A549 (cell line): ENCODE measurements at regions not wholly inside any gene's neighbourhood (a gene's known extent, or its start where the extent isn't known, plus 50 kb on each side); places are given as distances from the start of the nearest gene placed in this dataset.

Source experiments
- CTCF ChIP-seq: fragments of >200 bp; sonication (Bioruptor Twin); formaldehyde crosslinking; IDR thresholded peaks from 3 replicates; pipeline ENCODE4 v1.5.1; 2016
- EP300 ChIP-seq, 2 experiments: fragments of >200 bp; sonication (Bioruptor Twin); formaldehyde crosslinking; IDR thresholded peaks; 2 replicates in 1 of 2; 3 replicates in 1 of 2; pipeline ENCODE4 v1.6.1; 2016 to 2017
- HMGXB4 ChIP-seq: fragments of 250-450 bp; sonication (Bioruptor Pico); IDR thresholded peaks from 2 replicates; pipeline ENCODE4 v1.5.0; 2021; ENCODE audit warnings: mild to moderate bottlenecking, moderate library complexity, borderline replicate concordance
- JUN ChIP-seq, 2 experiments: fragments of >200 bp; sonication (Bioruptor Twin); formaldehyde crosslinking; IDR thresholded peaks; 2 replicates in 1 of 2; 3 replicates in 1 of 2; pipeline ENCODE4 v1.6.1; 2016 to 2017
- KDM1A ChIP-seq: fragments of 200-600 bp; sonication (generic); IDR thresholded peaks from 2 replicates; pipeline ENCODE4 v1.6.1; 2016; ENCODE audit warnings: low read depth, mild to moderate bottlenecking
- MAX ChIP-seq: IDR thresholded peaks from 2 replicates; pipeline ENCODE4 v1.6.1; 2012
- MAZ ChIP-seq: fragments of 150-350 bp; IDR thresholded peaks from 2 replicates; pipeline ENCODE4 v1.6.1; 2014; ENCODE audit warnings: antibody characterized with exemption, low read depth, low read length, borderline replicate concordance
- PBX3 ChIP-seq: IDR thresholded peaks from 2 replicates; pipeline ENCODE4 v1.6.1; 2012
- POLR2A ChIP-seq: IDR thresholded peaks from 2 replicates; pipeline ENCODE4 v1.6.1; 2012; ENCODE audit warnings: mild to moderate bottlenecking, low read length
- POLR2AphosphoS2 ChIP-seq: conservative IDR thresholded peaks from 2 replicates; pipeline ENCODE4 v1.6.1; 2012; ENCODE audit warnings: low read length, improper control_type of control experiment, inconsistent platforms
- RAD21 ChIP-seq, 2 experiments: fragments of >200 bp in 1 of 2; sonication (Bioruptor Twin) in 1 of 2; formaldehyde crosslinking in 1 of 2; IDR thresholded peaks in 1 of 2; conservative IDR thresholded peaks in 1 of 2; 2 replicates in 1 of 2; 3 replicates in 1 of 2; pipeline ENCODE4 v1.6.1; 2012 to 2018; ENCODE audit warnings: inconsistent platforms in 1 of 2
- RFX5 ChIP-seq: fragments of 450-650 bp; IDR thresholded peaks from 2 replicates; pipeline ENCODE4 v1.7.1; 2014; ENCODE audit warnings: antibody characterized with exemption, mild to moderate bottlenecking, moderate library complexity

GRCh38 chr3:191138937-191139336, 60.1 kb upstream of the OSTN start:
- TF ChIP-seq HMGXB4 (no peak), MAZ (no peak), CTCF (no peak), KDM1A (no peak), JUN (IDR thresholded peaks at IDR 0.05) (no peak), RAD21 (conservative IDR thresholded peaks at IDR 0.05 in 1 of 2, IDR thresholded peaks at IDR 0.05 in 1 of 2) (no peak), EP300 (IDR thresholded peaks at IDR 0.05) (no peak), POLR2A (no peak), POLR2AphosphoS2 (no peak), MAX (no peak), RFX5 (no peak), PBX3 (no peak)
